NB4 (cell line): ENCODE measurements at regions not wholly inside any gene's neighbourhood (a gene's known extent, or its start where the extent isn't known, plus 50 kb on each side); places are given as distances from the start of the nearest gene placed in this dataset.

ENCODE experiments used
- DNase-seq: peaks from one replicate; pipeline ENCODE4 v3.0.0; 2010; ENCODE audit warnings: low read depth
- H3K4me3 ChIP-seq: one replicate; pipeline ENCODE4 v1.5.1; 2011; ENCODE audit warnings: mild to moderate bottlenecking, low read depth, low read length, moderate library complexity
- MYC ChIP-seq: IDR thresholded peaks from 2 replicates; pipeline ENCODE4 v1.6.1; 2011; ENCODE audit warnings: low read depth, low read length
- POLR2A ChIP-seq: IDR thresholded peaks from 2 replicates; pipeline ENCODE4 v1.6.1; 2011; ENCODE audit warnings: mild to moderate bottlenecking; ENCODE audit not compliant: insufficient read length; ENCODE audit errors: extremely low read depth
- TF ChIP-seq, protein P1 (sequence below): IDR thresholded peaks from one replicate; pipeline ENCODE4 v1.5.1; 2012; ENCODE audit warnings: low read depth, low read length
- TF ChIP-seq, protein P2 (sequence below): IDR thresholded peaks from 2 replicates; pipeline ENCODE4 v1.6.1; 2011; ENCODE audit warnings: low read depth, low read length

GRCh38 chr5:77157732-77158532 lies 52.5 kb upstream of the PDE8B start:
- no peak overlapping the region for H3K4me3 ChIP-seq
- TF ChIP-seq POLR2A (no peak), MYC (no peak)
- TF ChIP-seq, protein P1, sequence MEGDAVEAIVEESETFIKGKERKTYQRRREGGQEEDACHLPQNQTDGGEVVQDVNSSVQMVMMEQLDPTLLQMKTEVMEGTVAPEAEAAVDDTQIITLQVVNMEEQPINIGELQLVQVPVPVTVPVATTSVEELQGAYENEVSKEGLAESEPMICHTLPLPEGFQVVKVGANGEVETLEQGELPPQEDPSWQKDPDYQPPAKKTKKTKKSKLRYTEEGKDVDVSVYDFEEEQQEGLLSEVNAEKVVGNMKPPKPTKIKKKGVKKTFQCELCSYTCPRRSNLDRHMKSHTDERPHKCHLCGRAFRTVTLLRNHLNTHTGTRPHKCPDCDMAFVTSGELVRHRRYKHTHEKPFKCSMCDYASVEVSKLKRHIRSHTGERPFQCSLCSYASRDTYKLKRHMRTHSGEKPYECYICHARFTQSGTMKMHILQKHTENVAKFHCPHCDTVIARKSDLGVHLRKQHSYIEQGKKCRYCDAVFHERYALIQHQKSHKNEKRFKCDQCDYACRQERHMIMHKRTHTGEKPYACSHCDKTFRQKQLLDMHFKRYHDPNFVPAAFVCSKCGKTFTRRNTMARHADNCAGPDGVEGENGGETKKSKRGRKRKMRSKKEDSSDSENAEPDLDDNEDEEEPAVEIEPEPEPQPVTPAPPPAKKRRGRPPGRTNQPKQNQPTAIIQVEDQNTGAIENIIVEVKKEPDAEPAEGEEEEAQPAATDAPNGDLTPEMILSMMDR, result no peak
- no peak for DNase-seq

GRCh38 chr5:77156379-77156778 lies 54.1 kb upstream of the PDE8B start:
- no peak for DNase-seq
- TF ChIP-seq POLR2A, result no peak
- TF ChIP-seq MYC, result no peak
- TF ChIP-seq, protein P2, sequence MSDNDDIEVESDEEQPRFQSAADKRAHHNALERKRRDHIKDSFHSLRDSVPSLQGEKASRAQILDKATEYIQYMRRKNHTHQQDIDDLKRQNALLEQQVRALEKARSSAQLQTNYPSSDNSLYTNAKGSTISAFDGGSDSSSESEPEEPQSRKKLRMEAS, result no peak
- TF ChIP-seq, protein P1, result no peak
- no peak overlapping the region for H3K4me3 ChIP-seq

GRCh38 chr5:77155179-77155785 lies 55.2 kb upstream of the PDE8B start:
- H3K4me3 ChIP-seq, result no peak overlapping the region
- DNase-seq, result no peak
- TF ChIP-seq, protein P1, result no peak
- TF ChIP-seq, protein P2, result no peak
- no peak for TF ChIP-seq POLR2A
- no peak for TF ChIP-seq MYC

GRCh38 chr5:77152441-77152840 lies 58.0 kb upstream of the PDE8B start:
- DNase-seq, result no peak
- no peak overlapping the region for H3K4me3 ChIP-seq
- TF ChIP-seq, protein P2, result no peak
- TF ChIP-seq MYC, result no peak
- TF ChIP-seq, protein P1, result no peak

- no peak for DNase-seq
- H3K4me3 ChIP-seq, result no peak overlapping the region
- TF ChIP-seq POLR2A, result no peak
- TF ChIP-seq, protein P2, result no peak
These were observed 59.0 kb upstream of the PDE8B start for GRCh38 chr5:77151501-77151900.

DNA sequence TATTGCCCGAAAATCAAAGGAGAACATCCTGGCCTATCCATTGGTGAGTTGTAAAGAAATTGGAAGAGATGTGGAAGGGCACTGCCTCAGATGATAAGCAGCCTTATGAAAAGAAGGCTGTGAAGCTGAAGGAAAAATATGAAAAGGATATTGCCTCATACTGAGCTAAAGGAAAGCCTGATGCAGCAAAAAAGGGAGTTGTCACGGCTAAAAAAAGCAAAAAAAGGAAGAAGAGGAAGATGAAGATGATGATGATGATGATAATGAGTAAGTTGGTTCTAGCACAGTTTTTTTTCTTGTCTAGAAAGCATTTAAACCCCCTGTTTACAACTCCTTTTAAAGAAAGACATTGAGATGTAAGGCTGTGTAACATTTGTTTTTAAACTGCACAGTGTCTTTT lies 59.8 kb upstream of the ZBED3 start:
- H3K4me3 ChIP-seq, result no peak overlapping the region
- DNase-seq, result peak; percentile 6
- TF ChIP-seq, protein P2, result no peak
- TF ChIP-seq MYC, result no peak
- TF ChIP-seq, protein P1, result no peak
- TF ChIP-seq POLR2A, result no peak
